KOPT-K1 (cell line): ENCODE measurements at regions not wholly inside any gene's neighbourhood (a gene's known extent, or its start where the extent isn't known, plus 50 kb on each side); places are given as distances from the start of the nearest gene placed in this dataset.

Experiments used
- H3K27ac ChIP-seq: fragments of 200-600 bp; sonication (generic); 2 replicates; pipeline ENCODE4 v1.5.1; 2016; ENCODE audit warnings: antibody characterized with exemption, mild to moderate bottlenecking, low read depth, low read length; ENCODE audit not compliant: poor library complexity, severe bottlenecking
- H3K36me3 ChIP-seq: fragments of 200-600 bp; sonication (generic); 2 replicates; pipeline ENCODE4 v1.5.1; 2017; ENCODE audit warnings: antibody characterized with exemption, mild to moderate bottlenecking, low read length, moderate library complexity; ENCODE audit not compliant: insufficient read depth
- H3K9me3 ChIP-seq: fragments of 200-600 bp; sonication (generic); 2 replicates; pipeline ENCODE4 v1.5.1; 2017; ENCODE audit warnings: antibody characterized with exemption, low read length, mild to moderate bottlenecking; ENCODE audit not compliant: insufficient read depth, poor library complexity, severe bottlenecking

- Histone ChIP-seq H3K9me3 (no peaks in the 10 kb centered on the region), H3K27ac (no peak overlapping the region)
Observed at GRCh38 chr1:4518621-4519020, 135.8 kb upstream of the AJAP1 start.

GRCh38 chr1:4519954-4520353, 134.5 kb upstream of the AJAP1 start:
- Histone ChIP-seq H3K27ac (no peak overlapping the region), H3K9me3 (no peaks in the 10 kb centered on the region), H3K36me3 (no peaks in the 10 kb centered on the region)

More at GRCh38 chr1:4518621-4519020, 135.8 kb upstream of the AJAP1 start:
- H3K36me3 ChIP-seq: no peaks in the 10 kb centered on the region

- H3K9me3 ChIP-seq: no peaks in the 10 kb centered on the region
- H3K27ac ChIP-seq: no peak overlapping the region
- no peaks in the 10 kb centered on the region for H3K36me3 ChIP-seq
Observed at GRCh38 chr1:4523551-4523950, 130.9 kb upstream of the AJAP1 start.

- Histone ChIP-seq H3K36me3 (no peaks in the 10 kb centered on the region), H3K9me3 (no peaks in the 10 kb centered on the region), H3K27ac (no peak overlapping the region)
Observed at GRCh38 chr1:4526747-4527146, 127.7 kb upstream of the AJAP1 start.

DNA sequence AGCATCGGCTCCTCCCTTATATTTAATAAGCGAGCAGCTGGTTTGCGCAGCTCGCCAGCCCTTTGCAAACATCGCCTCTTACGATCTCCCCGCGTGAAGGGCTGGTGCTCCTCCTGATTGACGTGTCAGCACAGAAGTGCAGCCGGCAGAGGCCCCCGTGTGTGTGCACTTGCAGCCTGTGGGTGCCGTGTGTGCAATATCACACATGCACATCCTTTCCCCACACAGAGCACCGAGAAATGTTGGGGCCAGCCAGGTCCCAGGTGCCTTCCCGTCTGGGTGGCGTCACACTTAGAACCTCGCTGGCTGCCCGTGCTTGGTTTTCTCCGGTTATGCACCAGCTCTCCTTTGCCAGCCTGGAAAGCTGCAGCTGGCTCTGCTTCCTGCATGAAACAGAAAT, 126.6 kb upstream of the AJAP1 start:
- Histone ChIP-seq H3K9me3 (no peaks in the 10 kb centered on the region), H3K27ac (no peak overlapping the region), H3K36me3 (no peaks in the 10 kb centered on the region)

DNA sequence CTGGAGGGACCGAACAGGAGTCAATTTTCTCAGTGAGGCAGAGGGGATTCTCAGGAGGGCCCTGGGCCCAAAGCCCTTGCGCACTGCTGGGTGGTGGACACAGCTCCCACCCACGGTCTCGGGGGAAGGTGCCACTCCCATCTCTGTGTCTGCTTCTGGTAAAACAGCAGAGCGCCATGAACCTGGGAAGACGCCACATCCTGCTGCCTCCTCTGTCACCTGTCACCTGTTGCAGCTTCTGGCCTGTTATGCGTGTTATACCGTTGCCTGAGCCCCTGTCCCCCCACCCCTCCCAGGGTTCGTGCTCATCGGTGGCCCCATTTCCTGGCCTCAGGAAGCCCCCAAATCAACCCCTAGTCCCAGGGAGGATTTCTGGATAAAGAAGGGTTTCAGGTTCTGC, 125.8 kb upstream of the AJAP1 start:
- H3K36me3 ChIP-seq: no peaks in the 10 kb centered on the region
- no peaks in the 10 kb centered on the region for H3K9me3 ChIP-seq
- no peak overlapping the region for H3K27ac ChIP-seq

GRCh38 chr1:4529446-4530165, 124.8 kb upstream of the AJAP1 start:
- H3K9me3 ChIP-seq: no peaks in the 10 kb centered on the region
- no peaks in the 10 kb centered on the region for H3K36me3 ChIP-seq
- no peak overlapping the region for H3K27ac ChIP-seq

DNA sequence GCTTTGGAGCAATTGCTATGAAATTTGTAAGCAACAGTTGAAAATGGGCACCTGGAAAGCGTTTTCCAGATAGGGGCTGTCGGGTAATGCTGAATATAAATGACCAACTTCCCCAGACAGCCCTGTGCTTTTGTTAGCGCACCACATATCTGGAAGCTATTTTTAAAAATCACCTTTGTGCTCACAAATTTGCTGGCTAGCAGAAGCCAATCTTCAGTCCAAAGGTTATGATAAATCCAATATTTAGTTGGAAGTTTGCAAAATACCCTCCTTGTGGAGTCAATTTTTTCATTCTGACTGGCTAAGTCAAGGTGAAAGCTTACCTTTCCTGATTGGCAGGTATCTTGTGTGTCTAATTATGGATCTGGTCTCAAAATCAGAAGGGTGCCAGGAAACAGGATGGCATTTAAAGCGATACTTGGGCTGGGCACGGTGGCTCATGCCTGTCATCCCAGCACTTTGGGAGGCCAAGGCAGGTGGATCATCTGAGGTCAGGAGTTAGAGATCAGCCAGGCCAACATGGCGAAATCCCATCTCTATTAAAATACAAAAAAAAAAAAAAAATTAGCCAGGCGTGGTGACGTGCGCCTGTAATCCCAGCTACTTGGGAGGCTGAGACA, 124.1 kb upstream of the AJAP1 start:
- no peak overlapping the region for H3K27ac ChIP-seq
- H3K9me3 ChIP-seq: no peaks in the 10 kb centered on the region
- H3K36me3 ChIP-seq: no peaks in the 10 kb centered on the region

DNA sequence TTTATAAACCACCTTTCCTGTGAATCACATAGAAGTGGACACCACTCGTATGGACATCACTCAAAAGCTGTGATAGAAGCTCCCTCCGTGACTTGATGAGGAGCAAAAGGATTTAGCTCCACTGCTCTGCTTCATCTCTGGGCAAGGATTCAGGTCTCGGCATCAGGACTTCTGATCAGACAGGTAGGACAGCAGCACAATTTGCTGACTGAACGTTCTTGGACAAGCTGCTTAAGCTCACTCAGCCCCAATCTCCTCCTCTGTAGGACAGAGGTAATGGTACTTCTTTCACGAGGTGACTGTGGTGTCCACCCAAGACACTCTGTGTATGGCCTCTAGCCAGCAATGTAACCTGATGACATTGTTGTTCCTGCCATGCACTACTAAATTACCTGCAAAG, 122.6 kb upstream of the AJAP1 start:
- Histone ChIP-seq H3K27ac (no peak overlapping the region), H3K36me3 (no peaks in the 10 kb centered on the region)

DNA sequence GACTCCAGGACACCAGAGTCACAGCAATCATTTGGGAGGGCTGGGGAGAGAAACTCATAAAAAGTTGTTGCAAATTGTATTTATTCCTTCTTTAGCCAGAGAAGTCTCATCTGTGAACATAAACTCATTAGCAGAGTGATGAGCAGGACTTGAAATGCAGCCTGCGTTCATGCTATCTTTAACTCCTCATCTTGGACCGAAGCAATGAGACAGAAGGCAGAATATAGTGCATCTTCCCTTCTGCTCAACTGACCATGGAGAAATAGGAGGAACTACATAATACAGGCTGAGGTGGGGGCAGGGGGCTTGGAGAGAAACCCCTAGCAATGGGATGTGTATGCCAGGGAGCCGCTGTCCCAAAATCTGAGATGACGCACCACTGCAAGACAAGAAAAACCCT, 121.8 kb upstream of the AJAP1 start:
- H3K36me3 ChIP-seq: no peaks in the 10 kb centered on the region
- H3K9me3 ChIP-seq: no peaks in the 10 kb centered on the region
- H3K27ac ChIP-seq: no peak overlapping the region

More for the DNA sequence above, 122.6 kb upstream of the AJAP1 start:
- H3K9me3 ChIP-seq: no peaks in the 10 kb centered on the region

DNA sequence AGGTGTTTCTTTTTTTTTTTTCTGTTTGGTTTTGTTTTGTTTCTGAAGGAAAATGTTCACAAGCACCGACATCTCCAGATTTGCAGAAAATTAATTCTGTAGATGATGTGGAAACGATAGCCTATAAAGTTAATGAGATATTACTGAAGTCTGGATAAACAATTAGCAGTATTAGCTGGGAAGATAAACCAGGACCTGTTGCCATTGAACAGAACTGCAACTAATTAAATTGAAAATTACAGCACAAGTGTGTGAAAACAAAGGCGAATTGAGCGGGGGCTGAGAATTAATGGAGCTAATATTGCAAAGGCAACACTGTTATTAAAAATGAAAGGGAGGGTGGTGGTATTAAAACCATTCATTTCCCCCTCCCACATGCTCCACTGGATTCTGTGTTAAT, 107.5 kb upstream of the AJAP1 start:
- H3K27ac ChIP-seq: no peak overlapping the region
- H3K36me3 ChIP-seq: no peaks in the 10 kb centered on the region
- peaks cover 7% of the 10 kb centered on the region for H3K9me3 ChIP-seq

GRCh38 chr1:4549930-4550329, 104.5 kb upstream of the AJAP1 start:
- H3K9me3 ChIP-seq: no peaks in the 10 kb centered on the region
- H3K27ac ChIP-seq: no peak overlapping the region
- no peaks in the 10 kb centered on the region for H3K36me3 ChIP-seq

- no peak overlapping the region for H3K27ac ChIP-seq
- H3K9me3 ChIP-seq: no peaks in the 10 kb centered on the region
- no peaks in the 10 kb centered on the region for H3K36me3 ChIP-seq
Observed at GRCh38 chr1:4550941-4551340, 103.5 kb upstream of the AJAP1 start.

GRCh38 chr1:4551706-4552105, 102.7 kb upstream of the AJAP1 start:
- H3K36me3 ChIP-seq: no peaks in the 10 kb centered on the region
- no peaks in the 10 kb centered on the region for H3K9me3 ChIP-seq
- H3K27ac ChIP-seq: no peak overlapping the region

- no peaks in the 10 kb centered on the region for H3K36me3 ChIP-seq
- no peaks in the 10 kb centered on the region for H3K9me3 ChIP-seq
Observed at GRCh38 chr1:4553761-4554160, 100.6 kb upstream of the AJAP1 start.

DNA sequence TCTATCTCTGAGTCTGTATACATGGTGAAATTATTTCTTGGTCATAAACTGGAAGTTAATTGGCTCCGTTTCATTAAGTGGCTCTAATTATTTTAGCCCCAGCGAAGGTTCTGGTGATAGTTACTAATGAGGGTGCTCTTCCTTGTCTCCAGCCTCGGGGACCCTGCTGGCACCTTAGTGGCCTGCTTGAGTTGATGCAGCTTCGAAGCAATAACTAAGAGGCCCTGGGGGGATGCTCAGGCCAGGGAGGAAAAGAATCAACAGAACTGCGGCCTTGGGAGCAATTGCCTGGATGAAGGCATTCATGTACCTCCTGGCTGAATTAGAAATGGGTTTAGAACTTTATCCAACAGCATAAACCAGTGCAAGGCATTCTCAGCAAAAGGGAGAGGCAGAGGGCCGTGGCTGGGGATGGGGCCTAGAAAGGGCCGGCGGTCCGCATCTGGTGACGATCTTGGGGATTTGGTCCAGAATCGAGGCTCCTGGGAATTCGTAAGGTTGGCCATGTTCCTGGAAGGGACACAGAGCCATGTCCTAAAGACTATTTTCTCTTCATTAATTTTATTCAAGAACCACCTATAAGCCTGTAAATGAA, 100.0 kb upstream of the AJAP1 start:
- no peaks in the 10 kb centered on the region for H3K9me3 ChIP-seq
- no peaks in the 10 kb centered on the region for H3K36me3 ChIP-seq
- no peak overlapping the region for H3K27ac ChIP-seq

More at GRCh38 chr1:4553761-4554160, 100.6 kb upstream of the AJAP1 start:
- no peak overlapping the region for H3K27ac ChIP-seq
